Jurkat, Clone E6-1 (cell line): ENCODE measurements at regions not wholly inside any gene's neighbourhood (a gene's known extent, or its start where the extent isn't known, plus 50 kb on each side); places are given as distances from the start of the nearest gene placed in this dataset.
"Not testable (repeated sequence)": the region's sequence is repeated elsewhere in the genome, so short reads cannot be mapped to it uniquely, and the experiment has no call there.

Source experiments
- DNase-seq: peaks from one replicate; pipeline ENCODE4 v3.0.0-alpha.2; 2011; ENCODE audit warnings: low read depth, low spot score
- H3K4me3 ChIP-seq: 2 replicates; pipeline ENCODE4 v1.5.1; 2011; ENCODE audit warnings: mild to moderate bottlenecking, low read length, control low read depth, moderate library complexity

- H3K4me3 ChIP-seq: no peak overlapping the region
- DNase-seq: no peak
Observed at GRCh38 chr2:240373289-240373885, 62.1 kb upstream of the GPC1 start.

- DNase-seq: no peak
- no peak overlapping the region for H3K4me3 ChIP-seq
Observed at GRCh38 chr2:240374085-240374907, 61.2 kb upstream of the GPC1 start.

- no peak for DNase-seq
- H3K4me3 ChIP-seq: no peak overlapping the region
Observed at GRCh38 chr2:240375024-240375645, 60.3 kb upstream of the GPC1 start.

- no peak for DNase-seq
- no peak overlapping the region for H3K4me3 ChIP-seq
Observed at GRCh38 chr2:240376739-240377138, 58.7 kb upstream of the GPC1 start.

GRCh38 chr2:240377366-240377765, 58.1 kb upstream of the GPC1 start:
- no peak overlapping the region for H3K4me3 ChIP-seq
- no peak for DNase-seq

- no peak overlapping the region for H3K4me3 ChIP-seq
- DNase-seq: no peak
Observed at GRCh38 chr2:240379089-240379636, 56.3 kb upstream of the GPC1 start.

- no peak overlapping the region for H3K4me3 ChIP-seq
- no peak for DNase-seq
Observed at GRCh38 chr2:240383099-240383758, 52.2 kb upstream of the GPC1 start.

GRCh38 chr2:240383871-240384700, 51.4 kb upstream of the GPC1 start:
- DNase-seq: no peak

GRCh38 chr2:240384711-240385450, 50.6 kb upstream of the GPC1 start:
- H3K4me3 ChIP-seq: no peak overlapping the region
- no peak for DNase-seq

More at GRCh38 chr2:240383871-240384700, 51.4 kb upstream of the GPC1 start:
- no peak overlapping the region for H3K4me3 ChIP-seq

- DNase-seq, H3K4me3 ChIP-seq: not testable (repeated sequence)
Observed at GRCh38 chr2:240385451-240386161, 49.9 kb upstream of the GPC1 start.
